ELF-1 (cell line): ENCODE measurements at regions not wholly inside any gene's neighbourhood (a gene's known extent, or its start where the extent isn't known, plus 50 kb on each side); places are given as distances from the start of the nearest gene placed in this dataset.
"Not testable (repeated sequence)": the region's sequence is repeated elsewhere in the genome, so short reads cannot be mapped to it uniquely, and the experiment has no call there.

Experiments used
- DNase-seq: peaks from one replicate; pipeline ENCODE4 v3.0.0-alpha.2; 2016; ENCODE audit warnings: low read depth, low spot score

DNA sequence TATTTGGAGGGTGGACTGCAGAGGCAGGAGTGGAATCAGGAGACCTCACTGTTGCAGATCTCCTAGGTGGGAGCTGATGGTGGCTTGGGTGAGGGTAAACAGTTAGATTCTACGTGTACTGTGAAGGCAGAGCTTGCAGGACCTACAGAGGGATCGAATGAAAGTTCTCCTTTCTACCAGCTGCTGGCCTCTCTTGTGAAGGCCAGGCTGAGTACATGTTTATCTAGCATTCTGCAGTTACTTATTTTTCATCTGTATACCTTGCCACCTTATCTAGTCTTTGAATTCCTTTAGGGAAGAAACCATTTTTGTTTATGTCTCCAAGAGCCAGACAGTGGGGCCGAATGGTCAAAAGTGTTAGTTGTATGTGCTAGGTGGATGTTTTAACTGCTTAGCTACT lies 57.6 kb downstream of the PTTG1 start:
- DNase-seq: no peak

GRCh38 chr5:160479926-160480325 lies 58.3 kb downstream of the PTTG1 start:
- no peak for DNase-seq

DNA sequence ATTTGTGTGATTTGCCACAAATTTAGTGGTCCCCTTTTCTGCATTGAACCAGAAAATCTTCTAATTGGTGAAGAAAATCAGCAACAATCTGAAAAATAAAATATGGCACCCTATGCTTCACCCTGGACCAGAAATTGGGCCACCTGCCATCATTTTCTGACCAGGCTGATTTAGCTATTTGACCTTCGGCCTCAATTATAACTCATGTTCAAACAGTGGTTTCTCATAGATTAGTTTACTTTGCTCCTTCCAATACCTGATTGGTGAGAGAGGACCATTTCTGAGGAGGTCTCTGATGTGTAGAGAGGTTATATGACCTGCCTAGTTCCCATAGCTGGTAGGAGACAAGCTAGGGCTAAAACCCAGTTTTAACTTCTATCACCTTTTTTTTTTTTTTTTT lies 59.0 kb downstream of the PTTG1 start:
- no peak for DNase-seq

- no peak for DNase-seq
Observed at GRCh38 chr5:160484678-160485077, 63.0 kb downstream of the PTTG1 start.

- DNase-seq: no peak
Observed at GRCh38 chr5:160485364-160485969, 63.8 kb downstream of the PTTG1 start.

DNA sequence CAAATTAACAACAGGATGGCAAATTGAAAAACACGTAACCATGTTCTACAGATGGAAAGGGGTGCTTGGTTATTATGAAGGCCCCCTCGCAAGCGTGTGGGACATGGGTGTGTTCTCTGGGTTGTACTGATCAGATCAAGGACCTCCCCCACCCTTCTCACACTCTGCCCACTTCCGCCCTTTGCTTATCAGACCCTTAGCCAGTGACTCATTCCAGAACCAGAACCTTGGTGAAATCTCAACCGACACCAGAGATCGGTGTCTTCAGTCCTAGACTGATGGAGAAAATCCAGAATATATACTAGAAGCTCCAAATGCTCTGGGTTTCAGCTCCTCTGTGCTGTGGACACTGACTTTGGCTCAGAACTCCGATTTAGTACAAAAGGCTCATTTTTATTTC lies 64.9 kb downstream of the PTTG1 start:
- no peak for DNase-seq

- no peak for DNase-seq
Observed at GRCh38 chr5:160488394-160489325, 67.0 kb downstream of the PTTG1 start.

DNA sequence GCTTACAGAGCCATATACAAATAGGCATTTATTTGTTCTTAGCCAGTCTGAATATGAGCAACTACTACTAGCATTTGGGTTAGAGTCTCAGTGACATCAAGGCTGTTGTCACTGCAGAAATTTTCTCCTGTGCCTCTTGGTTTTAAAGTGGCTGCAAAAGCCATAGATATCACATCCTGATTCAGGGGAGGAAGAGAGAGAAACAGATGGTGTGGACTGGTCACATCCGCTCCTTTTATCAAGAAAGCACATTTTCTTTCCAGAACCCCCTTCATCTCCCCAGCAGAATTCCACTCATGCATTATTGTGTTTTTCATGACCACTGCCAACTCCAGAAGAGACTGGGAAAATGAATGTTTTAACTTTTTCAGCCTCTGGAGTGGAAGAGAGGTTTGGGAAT lies 69.8 kb downstream of the PTTG1 start:
- no peak for DNase-seq

DNA sequence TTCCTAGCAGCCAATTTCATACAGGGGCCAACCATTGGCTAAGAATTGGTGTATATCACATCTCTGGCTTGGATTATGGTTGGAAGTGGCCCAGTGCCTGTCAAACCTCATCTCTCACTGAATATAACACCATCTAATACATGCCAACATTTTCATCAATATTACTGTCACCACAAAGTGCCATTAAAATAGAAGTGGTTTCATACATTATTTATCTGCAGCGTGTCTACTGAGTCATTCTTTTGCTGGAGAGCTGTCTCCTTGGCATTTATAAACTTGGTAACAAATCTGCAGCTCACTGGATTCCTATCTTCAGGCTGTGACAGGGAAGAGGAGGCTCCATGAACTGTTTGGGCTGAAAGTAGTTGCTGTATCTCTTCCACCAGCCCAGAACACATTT lies 70.9 kb downstream of the PTTG1 start:
- no peak for DNase-seq

DNA sequence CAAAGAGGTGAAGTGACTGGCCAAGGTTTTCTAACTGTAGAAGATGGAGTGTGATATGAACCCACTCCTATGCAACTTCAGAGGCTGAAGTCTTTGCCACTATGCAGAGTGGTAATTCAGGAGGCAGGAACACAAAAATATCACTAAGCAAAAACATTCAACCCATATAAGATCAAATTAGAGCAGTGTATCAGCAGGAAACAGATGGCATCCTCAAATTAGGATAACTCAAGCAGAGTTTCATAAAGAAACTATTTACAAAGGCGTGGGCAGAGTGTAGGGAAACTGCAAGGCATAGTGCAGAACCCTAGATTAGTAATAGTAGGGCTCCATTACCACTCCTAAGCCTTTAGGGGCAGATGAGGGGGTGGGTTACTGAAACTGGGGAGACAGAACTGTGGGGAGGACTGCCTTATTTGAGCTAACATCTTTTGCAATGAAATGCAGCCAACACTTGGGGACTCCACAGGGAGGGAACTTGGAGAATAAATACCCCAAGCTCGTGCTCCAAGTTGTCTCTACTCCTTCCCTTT lies 72.2 kb downstream of the PTTG1 start:
- DNase-seq: no peak

DNA sequence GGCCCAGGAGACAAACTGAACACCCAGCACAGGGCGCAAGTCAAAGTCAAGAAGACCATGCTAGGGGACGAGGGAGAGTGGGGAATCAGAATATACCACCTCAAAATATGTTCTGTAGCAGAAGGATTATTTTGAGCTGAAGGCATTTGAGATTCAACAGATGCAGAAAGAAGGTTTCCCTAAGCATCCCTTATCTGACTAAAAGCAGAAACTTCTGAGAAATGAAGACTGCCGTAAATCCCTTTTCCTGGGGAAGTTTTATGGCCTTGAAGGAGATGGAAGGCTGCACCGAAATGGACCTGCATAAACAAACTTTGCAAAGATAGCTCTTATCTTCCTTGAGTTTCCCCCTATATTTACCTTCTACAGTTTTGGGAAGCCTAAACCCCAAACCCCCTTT lies 72.8 kb downstream of the PTTG1 start:
- DNase-seq: no peak

GRCh38 chr5:160496334-160496733 lies 74.7 kb downstream of the PTTG1 start:
- no peak for DNase-seq

DNA sequence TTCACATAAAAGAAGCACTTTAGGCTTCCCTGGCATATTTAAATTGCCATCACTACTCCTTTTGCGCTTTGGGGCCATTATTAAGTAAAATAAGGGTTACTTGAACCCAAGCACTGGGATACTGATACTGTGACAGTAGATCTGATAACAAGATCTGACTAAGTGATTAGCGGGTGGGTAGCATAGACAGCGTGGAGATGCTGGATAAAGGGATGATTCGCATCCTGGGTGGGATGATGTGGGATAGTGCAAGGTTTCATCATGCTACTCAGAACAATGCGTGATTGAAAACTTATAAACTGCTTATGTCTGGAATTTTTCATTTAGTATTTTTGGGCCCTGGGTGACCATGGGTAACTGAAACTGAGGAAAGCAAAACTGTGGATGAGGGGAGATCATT lies 75.1 kb downstream of the PTTG1 start:
- DNase-seq: no peak

DNA sequence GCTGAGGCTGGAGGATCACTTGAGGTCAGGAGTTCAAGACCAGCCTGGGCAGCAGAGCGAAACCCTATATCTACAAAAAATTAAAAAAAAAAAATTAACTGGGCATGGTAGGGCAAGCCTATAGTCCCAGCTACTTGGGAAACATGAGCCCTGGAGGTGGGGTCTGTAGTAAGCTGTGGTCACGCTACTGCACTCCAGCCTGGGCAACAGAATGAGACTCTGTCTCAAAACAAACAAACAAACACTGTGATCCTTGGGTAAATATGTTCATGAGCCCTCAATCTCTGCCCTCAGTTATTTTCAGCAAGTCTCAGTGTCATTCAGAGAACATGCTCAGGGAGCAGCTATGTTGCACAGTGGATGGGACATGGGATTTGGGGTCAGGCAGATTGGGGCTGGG lies 76.2 kb downstream of the PTTG1 start:
- DNase-seq: no peak

DNA sequence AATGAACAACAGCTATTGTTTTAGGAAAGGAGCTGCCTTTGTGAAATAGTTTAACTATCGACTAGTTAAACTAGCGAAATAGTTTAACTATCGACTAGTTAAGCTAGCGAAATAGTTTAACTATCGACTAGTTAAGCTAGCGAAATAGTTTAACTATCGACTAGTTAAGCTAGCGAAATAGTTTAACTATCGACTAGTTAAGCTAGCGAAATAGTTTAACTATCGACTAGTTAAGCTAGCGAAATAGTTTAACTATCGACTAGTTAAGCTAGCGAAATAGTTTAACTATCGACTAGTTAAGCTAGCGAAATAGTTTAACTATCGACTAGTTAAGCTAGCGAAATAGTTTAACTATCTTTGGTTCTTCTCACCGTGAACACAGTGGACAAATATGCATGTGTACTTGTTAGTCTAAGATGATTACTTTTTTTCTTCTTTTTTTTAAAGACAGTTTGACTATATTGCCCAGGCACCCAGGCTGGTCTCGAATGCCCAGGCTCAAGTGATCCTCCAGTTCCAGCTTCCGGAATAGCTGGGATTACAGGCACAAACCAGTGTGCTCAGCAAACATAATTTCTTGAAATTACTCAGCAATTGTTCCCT lies 76.9 kb downstream of the PTTG1 start:
- not testable (repeated sequence) for DNase-seq

GRCh38 chr5:160500786-160501779 lies 79.4 kb downstream of the PTTG1 start:
- no peak for DNase-seq

GRCh38 chr5:160504906-160505305 lies 83.3 kb downstream of the PTTG1 start:
- DNase-seq: no peak

DNA sequence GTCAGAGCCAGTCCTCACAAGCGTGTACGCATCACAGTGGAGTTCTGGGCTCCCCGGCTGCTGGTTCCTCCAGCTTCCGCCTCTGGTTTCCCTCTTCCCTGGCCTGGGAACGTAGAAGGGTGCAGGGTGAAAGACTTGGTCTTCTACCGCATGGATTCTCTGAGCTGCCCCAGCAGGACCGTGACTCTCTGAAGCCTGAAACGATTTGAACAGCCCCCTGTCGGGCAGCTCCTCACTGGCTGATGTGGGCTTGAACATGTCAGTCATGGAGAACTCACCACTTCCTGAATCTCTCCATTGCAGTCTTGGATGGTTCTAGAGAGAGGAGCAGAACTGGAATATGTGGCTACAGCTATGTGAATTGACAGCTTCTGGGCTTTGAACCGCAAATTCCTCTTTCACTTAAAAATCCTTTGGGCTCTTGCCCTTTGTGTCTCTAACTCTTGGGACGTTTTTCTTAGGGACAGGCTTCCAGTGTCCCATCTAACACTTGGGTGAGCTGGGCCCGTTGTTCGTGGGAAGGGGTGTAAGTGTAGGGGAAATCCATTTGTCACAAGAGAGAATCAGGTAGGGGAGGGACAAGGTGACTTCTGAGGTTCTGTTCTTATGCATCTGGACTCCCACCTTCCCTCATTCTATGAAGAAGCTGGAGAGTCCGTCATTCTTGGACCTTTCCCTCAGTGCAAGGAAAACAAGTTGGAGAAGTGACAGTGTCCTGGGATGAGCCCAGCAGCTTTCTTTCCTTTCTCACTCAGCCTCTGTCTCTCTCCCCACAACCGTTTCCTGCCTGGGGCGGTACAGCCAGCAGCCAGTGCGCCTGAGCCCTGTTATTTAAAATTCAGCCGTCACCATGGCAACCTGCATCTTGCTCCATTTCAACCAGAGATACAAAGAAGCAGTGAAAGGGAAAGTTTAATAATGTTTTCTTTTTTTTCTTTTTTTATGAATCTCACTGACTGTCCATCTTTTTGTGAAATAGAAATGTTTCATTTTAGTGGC lies 84.7 kb downstream of the PTTG1 start:
- DNase-seq: peak; percentile 69

- no peak for DNase-seq
Observed at GRCh38 chr5:160507221-160507721, 85.6 kb downstream of the PTTG1 start.
